GM23248 (cell line): ENCODE measurements at regions not wholly inside any gene's neighbourhood (a gene's known extent, or its start where the extent isn't known, plus 50 kb on each side); places are given as distances from the start of the nearest gene placed in this dataset.

Source experiments
- EZH2 ChIP-seq: fragments of 200-600 bp; sonication (generic); IDR thresholded peaks from 2 replicates; pipeline ENCODE4 v1.6.1; 2018; ENCODE audit warnings: antibody characterized with exemption, mild to moderate bottlenecking; ENCODE audit not compliant: insufficient read depth, poor library complexity, severe bottlenecking
- EZH2phosphoT487 ChIP-seq: fragments of 200-600 bp; sonication (generic); IDR thresholded peaks from 2 replicates; pipeline ENCODE4 v1.6.1; 2018; ENCODE audit warnings: antibody characterized with exemption, moderate library complexity, mild to moderate bottlenecking, low read depth; ENCODE audit not compliant: insufficient read depth

DNA sequence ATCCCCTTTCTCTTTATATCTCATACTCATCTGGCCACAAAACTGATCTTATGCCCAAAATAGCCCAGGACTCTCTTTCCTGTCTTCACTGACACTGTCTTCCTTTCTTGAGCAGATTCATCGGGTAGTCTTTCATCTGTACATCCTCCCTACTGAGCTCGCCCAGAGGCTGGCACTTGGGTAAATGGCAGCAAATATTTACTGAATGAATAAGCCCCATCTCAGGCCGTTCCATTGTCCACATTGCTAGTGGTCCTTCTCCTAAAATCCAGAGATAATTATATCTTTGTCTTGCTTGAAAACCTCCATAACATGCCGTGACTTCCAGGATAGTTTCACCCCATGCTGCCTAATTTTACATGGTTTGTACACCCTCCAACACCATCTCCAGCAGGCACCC lies 158.1 kb upstream of the SDK2 start:
- TF ChIP-seq EZH2 = no peak
- TF ChIP-seq EZH2phosphoT487 = no peak
